HUES6 (cell line): ENCODE measurements at regions not wholly inside any gene's neighbourhood (a gene's known extent, or its start where the extent isn't known, plus 50 kb on each side); places are given as distances from the start of the nearest gene placed in this dataset.

Source experiments
- H3K27ac ChIP-seq: 2 replicates; pipeline ENCODE4 v1.7.0; 2013; ENCODE audit warnings: low read depth, mild to moderate bottlenecking, low read length, inconsistent platforms
- H3K27me3 ChIP-seq: 2 replicates; pipeline ENCODE4 v1.6.1; 2013; ENCODE audit warnings: low read length; ENCODE audit not compliant: control insufficient read depth, insufficient read depth
- H3K36me3 ChIP-seq: 2 replicates; pipeline ENCODE4 v1.6.1; 2013; ENCODE audit warnings: low read length; ENCODE audit not compliant: control insufficient read depth, insufficient read depth
- H3K4me1 ChIP-seq: 2 replicates; pipeline ENCODE4 v1.6.1; 2013; ENCODE audit warnings: low read length; ENCODE audit not compliant: control insufficient read depth, insufficient read depth
- H3K4me3 ChIP-seq: 2 replicates; pipeline ENCODE4 v1.5.1; 2013; ENCODE audit warnings: low read depth, low read length
- H3K9ac ChIP-seq: one replicate; pipeline ENCODE4 v1.6.1; 2013; ENCODE audit warnings: mild to moderate bottlenecking, low read length
- H3K9me3 ChIP-seq: 2 replicates; pipeline ENCODE4 v1.6.1; 2013; ENCODE audit warnings: low read depth, low read length; ENCODE audit not compliant: control insufficient read depth, insufficient read depth

- H3K9me3 ChIP-seq = peaks cover 12% of the 10 kb centered on the region
- no peak overlapping the region for H3K4me3 ChIP-seq
- no peak overlapping the region for H3K9ac ChIP-seq
- no peaks in the 10 kb centered on the region for H3K4me1 ChIP-seq
- no peaks in the 10 kb centered on the region for H3K27me3 ChIP-seq
- H3K36me3 ChIP-seq = no peaks in the 10 kb centered on the region
- H3K27ac ChIP-seq = no peak overlapping the region
These were observed 182.9 kb upstream of the RORA start for GRCh38 chr15:61411902-61412510.

- Histone ChIP-seq H3K9me3 (peaks cover 8% of the 10 kb centered on the region), H3K9ac (no peak overlapping the region), H3K27ac (no peak overlapping the region), H3K27me3 (no peaks in the 10 kb centered on the region), H3K36me3 (no peaks in the 10 kb centered on the region), H3K4me3 (no peak overlapping the region), H3K4me1 (no peaks in the 10 kb centered on the region)
These were observed 181.6 kb upstream of the RORA start for GRCh38 chr15:61410662-61411061.

- Histone ChIP-seq H3K4me3 (no peak overlapping the region), H3K9ac (no peak overlapping the region), H3K9me3 (no peaks in the 10 kb centered on the region), H3K36me3 (no peaks in the 10 kb centered on the region), H3K4me1 (no peaks in the 10 kb centered on the region), H3K27me3 (no peaks in the 10 kb centered on the region), H3K27ac (no peak overlapping the region)
These were observed 175.5 kb upstream of the RORA start for GRCh38 chr15:61404567-61404966.

GRCh38 chr15:61403884-61404283, 174.8 kb upstream of the RORA start:
- Histone ChIP-seq H3K27ac (no peak overlapping the region), H3K4me1 (no peaks in the 10 kb centered on the region), H3K36me3 (no peaks in the 10 kb centered on the region), H3K9ac (no peak overlapping the region), H3K4me3 (no peak overlapping the region), H3K9me3 (no peaks in the 10 kb centered on the region), H3K27me3 (no peaks in the 10 kb centered on the region)

- Histone ChIP-seq H3K9me3 (no peaks in the 10 kb centered on the region), H3K9ac (no peak overlapping the region), H3K27me3 (no peaks in the 10 kb centered on the region), H3K36me3 (no peaks in the 10 kb centered on the region), H3K4me3 (no peak overlapping the region), H3K4me1 (no peaks in the 10 kb centered on the region), H3K27ac (no peak overlapping the region)
These were observed 173.0 kb upstream of the RORA start for GRCh38 chr15:61401903-61402698.

- Histone ChIP-seq H3K9me3 (no peaks in the 10 kb centered on the region), H3K27ac (no peak overlapping the region), H3K4me3 (no peak overlapping the region), H3K9ac (no peak overlapping the region), H3K4me1 (no peaks in the 10 kb centered on the region), H3K36me3 (no peaks in the 10 kb centered on the region), H3K27me3 (no peaks in the 10 kb centered on the region)
These were observed 169.2 kb upstream of the RORA start for GRCh38 chr15:61398310-61398709.

- Histone ChIP-seq H3K27ac (no peak overlapping the region), H3K9ac (no peak overlapping the region), H3K4me1 (no peaks in the 10 kb centered on the region), H3K27me3 (no peaks in the 10 kb centered on the region), H3K36me3 (no peaks in the 10 kb centered on the region), H3K9me3 (no peaks in the 10 kb centered on the region), H3K4me3 (no peak overlapping the region)
These were observed 167.3 kb upstream of the RORA start for GRCh38 chr15:61396235-61396919.

- H3K27ac ChIP-seq = no peak overlapping the region
- H3K9me3 ChIP-seq = no peaks in the 10 kb centered on the region
- no peak overlapping the region for H3K4me3 ChIP-seq
- H3K9ac ChIP-seq = no peak overlapping the region
- no peaks in the 10 kb centered on the region for H3K36me3 ChIP-seq
- H3K4me1 ChIP-seq = no peaks in the 10 kb centered on the region
- no peaks in the 10 kb centered on the region for H3K27me3 ChIP-seq
These were observed 164.8 kb upstream of the RORA start for GRCh38 chr15:61393949-61394348.

GRCh38 chr15:61393524-61393923, 164.4 kb upstream of the RORA start:
- no peak overlapping the region for H3K9ac ChIP-seq
- H3K4me1 ChIP-seq = no peaks in the 10 kb centered on the region
- H3K27me3 ChIP-seq = no peaks in the 10 kb centered on the region
- no peaks in the 10 kb centered on the region for H3K36me3 ChIP-seq
- no peak overlapping the region for H3K4me3 ChIP-seq
- H3K9me3 ChIP-seq = no peaks in the 10 kb centered on the region
- no peak overlapping the region for H3K27ac ChIP-seq

GRCh38 chr15:61390138-61390537, 161.0 kb upstream of the RORA start:
- Histone ChIP-seq H3K27ac (no peak overlapping the region), H3K4me1 (no peaks in the 10 kb centered on the region), H3K4me3 (no peak overlapping the region), H3K9ac (no peak overlapping the region), H3K27me3 (no peaks in the 10 kb centered on the region), H3K9me3 (0 out of 2 replicates have a peak, but pooled peaks cover 5% of the 10 kb centered on the region), H3K36me3 (no peaks in the 10 kb centered on the region)
